ENCODE measurements at regions not wholly inside any gene's neighbourhood (a gene's known extent, or its start where the extent isn't known, plus 50 kb on each side); places are given as distances from the start of the nearest gene placed in this dataset.

DNA sequence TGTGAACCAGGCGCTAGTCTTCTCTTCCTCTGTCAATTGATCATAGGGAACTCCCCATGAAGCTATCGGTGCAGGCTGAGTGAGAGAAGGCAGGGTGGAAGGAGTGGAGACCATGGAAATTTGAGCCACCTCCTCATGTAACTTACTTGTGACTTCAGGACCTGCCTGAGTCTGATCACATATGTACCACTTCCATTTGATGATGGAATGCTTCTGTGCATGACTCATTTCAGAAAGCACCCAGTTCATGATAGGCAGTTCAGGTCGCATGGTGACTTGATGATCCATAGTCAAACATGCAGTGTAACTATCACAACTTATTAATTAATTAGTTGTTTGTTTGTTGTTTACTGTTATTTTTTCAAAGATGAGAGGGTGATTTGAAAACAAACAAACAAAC is 1296.7 kb downstream of the SUCLG1 start:
- TF ChIP-seq EZH2 (IDR thresholded peaks at IDR 0.05; ENCODE audit: low read length, missing control alignments), result no peak
- TF ChIP-seq, protein P1, sequence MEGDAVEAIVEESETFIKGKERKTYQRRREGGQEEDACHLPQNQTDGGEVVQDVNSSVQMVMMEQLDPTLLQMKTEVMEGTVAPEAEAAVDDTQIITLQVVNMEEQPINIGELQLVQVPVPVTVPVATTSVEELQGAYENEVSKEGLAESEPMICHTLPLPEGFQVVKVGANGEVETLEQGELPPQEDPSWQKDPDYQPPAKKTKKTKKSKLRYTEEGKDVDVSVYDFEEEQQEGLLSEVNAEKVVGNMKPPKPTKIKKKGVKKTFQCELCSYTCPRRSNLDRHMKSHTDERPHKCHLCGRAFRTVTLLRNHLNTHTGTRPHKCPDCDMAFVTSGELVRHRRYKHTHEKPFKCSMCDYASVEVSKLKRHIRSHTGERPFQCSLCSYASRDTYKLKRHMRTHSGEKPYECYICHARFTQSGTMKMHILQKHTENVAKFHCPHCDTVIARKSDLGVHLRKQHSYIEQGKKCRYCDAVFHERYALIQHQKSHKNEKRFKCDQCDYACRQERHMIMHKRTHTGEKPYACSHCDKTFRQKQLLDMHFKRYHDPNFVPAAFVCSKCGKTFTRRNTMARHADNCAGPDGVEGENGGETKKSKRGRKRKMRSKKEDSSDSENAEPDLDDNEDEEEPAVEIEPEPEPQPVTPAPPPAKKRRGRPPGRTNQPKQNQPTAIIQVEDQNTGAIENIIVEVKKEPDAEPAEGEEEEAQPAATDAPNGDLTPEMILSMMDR (conservative IDR thresholded peaks at IDR 0.05 in 1 of 2, IDR thresholded peaks at IDR 0.05 in 1 of 2; ENCODE audit: low read depth in 1 of 2, low read length in 2 of 2), result no peak
- H3K4me2 ChIP-seq (ENCODE audit: extremely low read depth, insufficient read depth, low read length), result no peak overlapping the region

DNA sequence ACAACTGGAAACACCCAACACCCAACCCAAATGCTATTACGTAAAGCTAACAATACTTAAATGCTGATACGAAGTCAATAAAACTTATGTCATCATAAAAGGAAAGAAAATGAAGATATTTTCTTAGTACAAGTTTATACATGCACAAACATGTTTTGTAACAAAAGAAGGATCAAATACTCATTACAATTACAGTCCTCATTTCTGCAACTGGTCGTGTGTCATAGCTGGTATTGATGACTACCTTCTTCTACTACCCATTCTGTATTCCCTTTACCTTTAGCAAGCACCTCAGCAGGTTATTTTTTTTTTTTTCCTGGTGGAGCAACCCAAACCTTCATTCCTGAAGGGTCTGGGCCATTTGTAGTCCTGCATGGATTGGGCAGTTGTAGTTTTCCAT is 1298.5 kb downstream of the SUCLG1 start:
- DNase-seq (ENCODE audit: low read depth in 2 of 2), result no peak
- TF ChIP-seq, protein P1 (conservative IDR thresholded peaks at IDR 0.05 in 1 of 2, IDR thresholded peaks at IDR 0.05 in 1 of 2; ENCODE audit: low read depth in 1 of 2, low read length in 2 of 2), result no peak
- no peak for TF ChIP-seq EZH2 (IDR thresholded peaks at IDR 0.05; ENCODE audit: low read length, missing control alignments)
- H3K9me3 ChIP-seq (ENCODE audit: control insufficient read depth, insufficient read depth, low read depth, low read length), result no peaks in the 10 kb centered on the region
- no peaks in the 10 kb centered on the region for H3K79me2 ChIP-seq (ENCODE audit: control insufficient read depth, insufficient read depth, low read length)
- H4K20me1 ChIP-seq (ENCODE audit: control insufficient read depth, extremely low read depth, insufficient read depth, low read length), result no peaks in the 10 kb centered on the region
- H3K4me3 ChIP-seq (replicated peaks in 1 of 4; ENCODE audit: control extremely low read depth in 1 of 4, insufficient read depth in 1 of 4, low read depth in 3 of 4, low read length in 4 of 4), result no peak overlapping the region
- no peak overlapping the region for H3K27ac ChIP-seq (ENCODE audit: insufficient read depth, low read length)
- H3K27me3 ChIP-seq (ENCODE audit: control insufficient read depth, insufficient read depth, low read length), result no peaks in the 10 kb centered on the region
- no peak overlapping the region for H2AFZ ChIP-seq (ENCODE audit: low read length)
- no peak overlapping the region for H3K9ac ChIP-seq (ENCODE audit: insufficient read depth, low read length)
- no peaks in the 10 kb centered on the region for H3K4me1 ChIP-seq (ENCODE audit: control insufficient read depth, extremely low read depth, insufficient read depth, low read length)
- H3K4me2 ChIP-seq (ENCODE audit: extremely low read depth, insufficient read depth, low read length), result no peak overlapping the region
- no peaks in the 10 kb centered on the region for H3K36me3 ChIP-seq (ENCODE audit: control insufficient read depth, insufficient read depth, low read length)

More for the DNA sequence above, 1296.7 kb downstream of the SUCLG1 start:
- no peaks in the 10 kb centered on the region for H3K27me3 ChIP-seq (ENCODE audit: control insufficient read depth, insufficient read depth, low read length)
- no peaks in the 10 kb centered on the region for H4K20me1 ChIP-seq (ENCODE audit: control insufficient read depth, extremely low read depth, insufficient read depth, low read length)
- no peaks in the 10 kb centered on the region for H3K9me3 ChIP-seq (ENCODE audit: control insufficient read depth, insufficient read depth, low read depth, low read length)
- H3K36me3 ChIP-seq (ENCODE audit: control insufficient read depth, insufficient read depth, low read length), result no peaks in the 10 kb centered on the region
- no peak overlapping the region for H3K27ac ChIP-seq (ENCODE audit: insufficient read depth, low read length)
- no peaks in the 10 kb centered on the region for H3K79me2 ChIP-seq (ENCODE audit: control insufficient read depth, insufficient read depth, low read length)
- H3K9ac ChIP-seq (ENCODE audit: insufficient read depth, low read length), result no peak overlapping the region
- H3K4me3 ChIP-seq (replicated peaks in 1 of 4; ENCODE audit: control extremely low read depth in 1 of 4, insufficient read depth in 1 of 4, low read depth in 3 of 4, low read length in 4 of 4), result no peak overlapping the region
- no peaks in the 10 kb centered on the region for H3K4me1 ChIP-seq (ENCODE audit: control insufficient read depth, extremely low read depth, insufficient read depth, low read length)
- DNase-seq (ENCODE audit: low read depth in 2 of 2), result no peak
- no peak overlapping the region for H2AFZ ChIP-seq (ENCODE audit: low read length)

DNA sequence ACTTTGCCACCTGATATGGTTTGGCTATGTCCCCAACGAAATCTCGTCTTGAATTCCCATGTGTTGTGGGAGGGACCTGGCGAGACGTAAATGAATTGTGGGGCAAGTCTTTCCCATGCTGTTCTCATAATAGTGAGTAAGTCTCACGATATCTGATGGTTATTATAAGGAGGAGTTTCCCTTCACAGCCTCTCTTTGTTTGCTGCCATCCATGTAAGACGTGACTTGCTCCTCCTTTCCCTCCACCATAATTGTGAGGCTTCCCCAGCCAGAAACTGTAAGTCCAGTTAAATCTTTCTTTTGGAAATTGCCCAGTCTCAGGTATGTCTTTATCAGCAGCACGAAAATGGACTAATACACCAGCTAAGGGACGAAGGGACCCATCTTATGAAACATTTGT is 1303.3 kb downstream of the SUCLG1 start:
- TF ChIP-seq EZH2 (IDR thresholded peaks at IDR 0.05; ENCODE audit: low read length, missing control alignments), result no peak
- TF ChIP-seq, protein P1 (conservative IDR thresholded peaks at IDR 0.05 in 1 of 2, IDR thresholded peaks at IDR 0.05 in 1 of 2; ENCODE audit: low read depth in 1 of 2, low read length in 2 of 2), result no peak
- DNase-seq (ENCODE audit: low read depth in 2 of 2), result no peak
- Histone ChIP-seq H4K20me1 (ENCODE audit: control insufficient read depth, extremely low read depth, insufficient read depth, low read length) (no peaks in the 10 kb centered on the region), H3K9ac (ENCODE audit: insufficient read depth, low read length) (no peak overlapping the region), H3K4me3 (replicated peaks in 1 of 4; ENCODE audit: control extremely low read depth in 1 of 4, insufficient read depth in 1 of 4, low read depth in 3 of 4, low read length in 4 of 4) (no peak overlapping the region), H3K9me3 (ENCODE audit: control insufficient read depth, insufficient read depth, low read depth, low read length) (no peaks in the 10 kb centered on the region), H3K4me2 (ENCODE audit: extremely low read depth, insufficient read depth, low read length) (no peak overlapping the region), H3K36me3 (ENCODE audit: control insufficient read depth, insufficient read depth, low read length) (no peaks in the 10 kb centered on the region), H2AFZ (ENCODE audit: low read length) (no peak overlapping the region), H3K79me2 (ENCODE audit: control insufficient read depth, insufficient read depth, low read length) (no peaks in the 10 kb centered on the region), H3K4me1 (ENCODE audit: control insufficient read depth, extremely low read depth, insufficient read depth, low read length) (no peaks in the 10 kb centered on the region), H3K27ac (ENCODE audit: insufficient read depth, low read length) (no peak overlapping the region), H3K27me3 (ENCODE audit: control insufficient read depth, insufficient read depth, low read length) (no peaks in the 10 kb centered on the region)

Measured in fibroblast of lung (primary cell).